ENCODE measurements at regions not wholly inside any gene's neighbourhood (a gene's known extent, or its start where the extent isn't known, plus 50 kb on each side); places are given as distances from the start of the nearest gene placed in this dataset.
A peak's percentile ranks its signal among the peaks of the same experiment; 100 is the strongest.

DNA sequence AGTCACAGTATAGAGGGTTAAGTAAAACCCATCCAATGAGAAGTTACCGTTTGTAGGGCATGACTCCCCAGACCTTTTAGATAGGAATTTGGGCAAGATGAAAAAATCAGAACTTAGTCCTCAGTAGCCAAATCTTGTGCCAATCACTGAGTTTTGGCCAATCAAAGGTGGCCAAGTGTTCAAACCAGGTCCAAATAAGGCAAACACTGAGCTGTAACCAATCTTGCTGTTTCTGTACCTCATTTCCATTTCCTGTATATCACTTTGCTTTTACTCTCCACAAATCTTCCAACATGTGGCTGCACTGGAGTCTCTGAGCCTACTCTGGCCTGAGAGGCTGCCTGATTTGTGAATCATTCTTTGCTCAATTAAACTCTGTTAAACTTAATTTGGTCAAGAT is 81.8 kb upstream of the GPR6 start:
- H3K4me3 Mint-ChIP-seq: no peak overlapping the region
- H3K36me3 Mint-ChIP-seq: no peaks in the 10 kb centered on the region
- no peaks in the 10 kb centered on the region for H3K9me3 ChIP-seq (ENCODE audit: low read depth)
- H3F3A ChIP-seq (ENCODE audit: low read depth): no peaks in the 10 kb centered on the region
- H3K36me3 ChIP-seq: no peaks in the 10 kb centered on the region
- peaks cover 6% of the 10 kb centered on the region for H3K4me1 Mint-ChIP-seq
- H2AFZ ChIP-seq (replicated peaks): peak overlapping the region; percentile 19
- H3K27ac Mint-ChIP-seq: no peak overlapping the region
- no peaks in the 10 kb centered on the region for H3K79me2 ChIP-seq (ENCODE audit: low read depth)
- no peak overlapping the region for H3K27ac ChIP-seq
- H3K27me3 Mint-ChIP-seq (ENCODE audit: insufficient read depth, low read depth): no peaks in the 10 kb centered on the region
- no peak for TF ChIP-seq EZH2phosphoT487 (IDR thresholded peaks at IDR 0.05)
- H3K9ac ChIP-seq: no peak overlapping the region
- H3K27me3 ChIP-seq: no peaks in the 10 kb centered on the region
- H3K4me3 ChIP-seq: no peak overlapping the region
- H4K20me1 ChIP-seq (ENCODE audit: low read depth): no peaks in the 10 kb centered on the region
- H3K4me2 ChIP-seq: no peak overlapping the region
- H3K9me3 Mint-ChIP-seq: no peaks in the 10 kb centered on the region
- no peak for DNase-seq (ENCODE audit: low spot score)
- H3K4me1 ChIP-seq: peaks cover 1% of the 10 kb centered on the region

DNA sequence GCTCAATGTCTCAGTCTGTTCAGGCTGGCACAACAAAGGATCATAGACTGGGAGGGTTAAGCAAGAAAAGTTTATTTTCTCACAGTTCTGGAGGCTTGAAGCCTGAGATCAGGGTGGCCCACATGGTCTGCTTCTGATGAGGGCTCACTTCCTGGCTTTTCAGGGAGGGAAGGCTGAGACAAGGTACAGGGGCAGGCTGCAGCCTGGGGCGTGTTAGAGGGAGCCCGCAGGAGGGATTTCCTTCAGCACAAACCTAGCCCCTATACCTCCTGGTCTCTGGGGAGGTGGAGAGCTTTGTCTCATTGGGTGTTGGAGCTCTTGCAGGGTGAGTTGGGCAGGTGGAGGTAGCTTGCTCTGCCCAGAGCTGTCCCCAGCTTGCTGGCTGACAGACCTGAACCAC is 81.1 kb upstream of the GPR6 start:
- H3K4me3 Mint-ChIP-seq: no peak overlapping the region
- no peak for TF ChIP-seq EZH2 (IDR thresholded peaks at IDR 0.05)
- no peak for TF ChIP-seq EZH2phosphoT487 (IDR thresholded peaks at IDR 0.05)
- TF ChIP-seq, protein P1, sequence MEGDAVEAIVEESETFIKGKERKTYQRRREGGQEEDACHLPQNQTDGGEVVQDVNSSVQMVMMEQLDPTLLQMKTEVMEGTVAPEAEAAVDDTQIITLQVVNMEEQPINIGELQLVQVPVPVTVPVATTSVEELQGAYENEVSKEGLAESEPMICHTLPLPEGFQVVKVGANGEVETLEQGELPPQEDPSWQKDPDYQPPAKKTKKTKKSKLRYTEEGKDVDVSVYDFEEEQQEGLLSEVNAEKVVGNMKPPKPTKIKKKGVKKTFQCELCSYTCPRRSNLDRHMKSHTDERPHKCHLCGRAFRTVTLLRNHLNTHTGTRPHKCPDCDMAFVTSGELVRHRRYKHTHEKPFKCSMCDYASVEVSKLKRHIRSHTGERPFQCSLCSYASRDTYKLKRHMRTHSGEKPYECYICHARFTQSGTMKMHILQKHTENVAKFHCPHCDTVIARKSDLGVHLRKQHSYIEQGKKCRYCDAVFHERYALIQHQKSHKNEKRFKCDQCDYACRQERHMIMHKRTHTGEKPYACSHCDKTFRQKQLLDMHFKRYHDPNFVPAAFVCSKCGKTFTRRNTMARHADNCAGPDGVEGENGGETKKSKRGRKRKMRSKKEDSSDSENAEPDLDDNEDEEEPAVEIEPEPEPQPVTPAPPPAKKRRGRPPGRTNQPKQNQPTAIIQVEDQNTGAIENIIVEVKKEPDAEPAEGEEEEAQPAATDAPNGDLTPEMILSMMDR (IDR thresholded peaks at IDR 0.05): no peak
- Histone ChIP-seq H3K9me3 (ENCODE audit: low read depth) (no peaks in the 10 kb centered on the region), H3K27ac (no peak overlapping the region), H3K4me3 (no peak overlapping the region), H4K20me1 (ENCODE audit: low read depth) (no peaks in the 10 kb centered on the region), H3K4me2 (no peak overlapping the region), H3K4me1 (peaks cover 6% of the 10 kb centered on the region), H3K36me3 (no peaks in the 10 kb centered on the region), H2AFZ (replicated peaks) (peak overlapping the region; percentile 19), H3K79me2 (ENCODE audit: low read depth) (no peaks in the 10 kb centered on the region), H3K9ac (no peak overlapping the region), H3F3A (ENCODE audit: low read depth) (no peaks in the 10 kb centered on the region), H3K27me3 (no peaks in the 10 kb centered on the region)
- no peaks in the 10 kb centered on the region for H3K36me3 Mint-ChIP-seq
- no peak overlapping the region for H3K27ac Mint-ChIP-seq
- H3K4me1 Mint-ChIP-seq: peaks cover 12% of the 10 kb centered on the region
- no peaks in the 10 kb centered on the region for H3K9me3 Mint-ChIP-seq
- no peak for DNase-seq (ENCODE audit: low spot score)
- H3K27me3 Mint-ChIP-seq (ENCODE audit: insufficient read depth, low read depth): no peaks in the 10 kb centered on the region

DNA sequence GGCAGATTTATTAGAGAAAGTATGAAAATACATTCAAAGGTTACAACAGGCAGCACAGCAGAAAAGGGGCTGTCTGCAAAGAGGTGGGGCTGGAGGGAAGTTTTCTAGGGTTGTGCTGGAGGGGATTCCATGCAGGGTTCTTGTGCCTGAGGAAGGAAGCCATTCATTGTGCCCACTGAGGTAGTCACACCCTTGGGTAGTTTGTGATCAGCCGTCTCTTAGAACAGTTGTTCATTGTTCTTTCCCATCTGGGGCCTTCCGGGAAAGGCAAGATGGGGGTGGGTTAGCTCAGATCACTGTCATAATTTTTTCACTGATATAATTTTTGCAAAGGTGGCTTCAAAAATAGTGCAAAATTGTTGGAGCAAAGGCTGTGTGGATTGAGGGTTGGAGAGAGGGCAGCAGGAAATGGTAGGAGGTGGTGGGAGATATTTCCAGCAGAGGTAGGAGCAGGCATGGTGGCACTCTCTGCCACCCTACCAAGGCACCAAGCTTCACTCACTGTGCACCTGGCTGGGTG is 80.5 kb upstream of the GPR6 start:
- Histone ChIP-seq H3K4me1 (peaks cover 12% of the 10 kb centered on the region), H3K4me3 (no peak overlapping the region), H2AFZ (replicated peaks) (no peak overlapping the region), H3K79me2 (ENCODE audit: low read depth) (no peaks in the 10 kb centered on the region), H3F3A (ENCODE audit: low read depth) (no peaks in the 10 kb centered on the region), H4K20me1 (ENCODE audit: low read depth) (no peaks in the 10 kb centered on the region), H3K36me3 (no peaks in the 10 kb centered on the region), H3K9me3 (ENCODE audit: low read depth) (no peaks in the 10 kb centered on the region), H3K27ac (no peak overlapping the region), H3K4me2 (no peak overlapping the region), H3K27me3 (no peaks in the 10 kb centered on the region), H3K9ac (no peak overlapping the region)
- Mint-ChIP-seq H3K4me1 (peaks cover 18% of the 10 kb centered on the region), H3K4me3 (no peak overlapping the region), H3K36me3 (no peaks in the 10 kb centered on the region), H3K27me3 (ENCODE audit: insufficient read depth, low read depth) (no peaks in the 10 kb centered on the region), H3K9me3 (no peaks in the 10 kb centered on the region), H3K27ac (no peak overlapping the region)
- DNase-seq (ENCODE audit: low spot score): no peak
- TF ChIP-seq, protein P1 (IDR thresholded peaks at IDR 0.05): no peak
- TF ChIP-seq EZH2 (IDR thresholded peaks at IDR 0.05) (no peak), EZH2phosphoT487 (IDR thresholded peaks at IDR 0.05) (no peak)

DNA sequence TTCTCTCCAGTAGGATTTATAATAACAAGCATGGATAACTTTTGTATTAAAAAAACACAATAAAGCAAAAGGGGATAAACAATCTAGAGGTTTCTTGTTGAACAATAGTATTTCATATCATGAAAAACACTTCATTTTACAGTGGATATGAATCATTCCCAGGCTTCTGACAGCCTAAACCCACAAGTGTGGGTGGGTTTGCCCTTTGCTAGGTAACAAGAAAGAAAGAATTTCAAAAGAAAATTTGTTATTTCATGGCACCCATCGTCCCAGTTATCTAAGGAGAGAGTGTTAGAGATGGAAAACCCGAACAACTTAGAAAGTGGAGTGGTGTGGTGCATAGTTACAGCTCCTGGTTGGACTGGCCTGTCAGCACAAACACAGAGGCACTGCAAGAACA is 76.1 kb upstream of the GPR6 start:
- Histone ChIP-seq H3K4me2 (no peak overlapping the region), H3K4me1 (peaks cover 14% of the 10 kb centered on the region), H3K9me3 (ENCODE audit: low read depth) (no peaks in the 10 kb centered on the region), H2AFZ (replicated peaks) (no peak overlapping the region), H3K9ac (no peak overlapping the region), H3K27ac (no peak overlapping the region), H3K4me3 (no peak overlapping the region), H3K27me3 (peaks cover 11% of the 10 kb centered on the region), H4K20me1 (ENCODE audit: low read depth) (no peaks in the 10 kb centered on the region), H3K36me3 (no peaks in the 10 kb centered on the region), H3K79me2 (ENCODE audit: low read depth) (no peaks in the 10 kb centered on the region), H3F3A (ENCODE audit: low read depth) (no peaks in the 10 kb centered on the region)
- Mint-ChIP-seq H3K27ac (no peak overlapping the region), H3K9me3 (no peaks in the 10 kb centered on the region), H3K4me1 (peaks cover 15% of the 10 kb centered on the region), H3K27me3 (ENCODE audit: insufficient read depth, low read depth) (no peaks in the 10 kb centered on the region), H3K36me3 (no peaks in the 10 kb centered on the region), H3K4me3 (no peak overlapping the region)
- DNase-seq (ENCODE audit: low spot score): no peak
- TF ChIP-seq EZH2phosphoT487 (IDR thresholded peaks at IDR 0.05): no peak
- TF ChIP-seq, protein P1 (IDR thresholded peaks at IDR 0.05): no peak
- no peak for TF ChIP-seq EZH2 (IDR thresholded peaks at IDR 0.05)

Data from neural progenitor cell (in vitro differentiated cells).